Activated CD4-positive, alpha-beta T cell treated with anti-CD3 and anti-CD28 coated beads, Interleukin-10, Interleukin-2, amounts not matched to agents 100 ng/mL and 50 ng/mL, durations not matched to agents 16 hours and 8 hours (primary cell): ENCODE measurements at regions not wholly inside any gene's neighbourhood (a gene's known extent, or its start where the extent isn't known, plus 50 kb on each side); places are given as distances from the start of the nearest gene placed in this dataset.

Experiments
- DNase-seq: peaks from one replicate; pipeline ENCODE4 v3.0.0-alpha.2; 2020

DNA sequence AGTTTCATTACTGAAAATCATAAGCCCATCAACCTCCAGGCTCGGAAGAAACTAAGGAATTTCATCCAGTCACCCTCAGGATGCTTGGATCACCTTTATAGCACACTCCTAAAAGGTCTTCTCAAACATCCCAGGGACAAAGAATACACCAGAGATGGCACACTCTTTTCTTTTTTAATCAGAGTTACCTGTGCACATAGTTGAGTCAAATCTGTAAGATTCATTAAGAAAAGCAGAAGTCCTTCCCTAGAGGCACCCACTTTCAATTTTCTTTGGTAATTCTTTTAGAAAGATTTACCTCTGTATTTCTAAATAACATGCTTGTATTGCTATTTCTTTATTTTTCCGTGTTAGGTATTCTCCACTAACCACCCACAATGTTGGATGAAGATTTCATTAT is 50.6 kb upstream of the IL6 start:
- DNase-seq = no peak

DNA sequence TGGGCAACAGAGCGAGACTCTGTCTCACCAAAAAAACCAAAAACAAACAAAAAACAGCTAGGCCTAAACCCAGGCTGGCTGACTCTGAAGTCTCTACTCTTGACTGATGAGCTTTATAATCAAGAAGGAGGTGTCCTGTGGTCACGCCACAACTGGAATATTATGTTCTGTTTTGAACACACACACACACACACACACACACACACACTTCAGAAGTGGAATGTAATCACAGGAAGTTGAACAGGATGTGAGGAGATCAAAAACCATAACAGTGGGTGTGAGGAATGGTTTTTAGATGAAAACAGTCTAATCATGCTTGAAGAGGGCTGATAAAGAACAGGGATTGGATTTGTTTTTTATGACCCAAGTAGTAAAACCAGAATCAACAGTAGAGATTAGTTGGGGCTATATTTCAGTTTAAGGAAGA is 51.1 kb upstream of the IL6 start:
- peak; percentile 84 for DNase-seq

- no peak for DNase-seq
These were observed 51.6 kb upstream of the IL6 start for GRCh38 chr7:22675421-22675820.

DNA sequence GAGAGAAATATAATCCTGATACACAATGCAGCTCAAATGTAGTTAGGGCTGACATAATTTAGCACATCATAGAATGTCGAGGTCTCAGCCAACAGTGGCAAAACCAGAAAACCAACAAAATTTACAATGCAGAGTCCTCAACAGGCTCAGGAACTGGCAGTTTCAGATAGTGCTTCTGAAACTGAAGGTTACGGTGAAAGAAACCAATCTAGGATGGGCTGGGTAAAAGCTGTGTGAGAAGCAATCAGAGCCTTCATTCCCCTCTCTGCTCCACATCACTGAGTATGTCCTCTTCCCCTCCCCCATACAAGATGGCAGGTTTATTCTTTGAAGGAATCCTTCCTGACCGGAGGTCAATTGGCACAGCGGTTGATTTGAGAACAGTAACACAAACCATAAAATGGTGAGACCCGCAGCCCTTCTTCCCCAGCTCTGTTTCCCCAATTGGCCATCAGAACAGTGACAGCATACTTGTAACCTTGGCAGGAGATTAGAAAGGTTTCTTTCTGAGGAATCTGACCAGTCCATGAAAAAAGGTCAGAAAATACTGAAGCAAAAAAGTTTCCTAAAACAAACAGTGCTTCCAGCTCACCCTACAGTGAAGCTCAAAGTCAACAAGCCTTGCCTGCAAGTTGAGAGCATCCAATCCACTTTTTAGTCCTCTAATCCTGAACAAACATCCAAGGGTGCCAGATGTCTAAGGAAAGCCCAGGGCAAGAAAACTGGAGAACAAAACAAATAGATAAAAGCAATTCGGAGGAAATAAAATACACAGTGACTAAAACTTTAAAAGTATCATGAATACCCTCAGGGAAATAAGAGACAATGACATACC is 53.9 kb upstream of the IL6 start:
- peak; percentile 73 for DNase-seq

DNA sequence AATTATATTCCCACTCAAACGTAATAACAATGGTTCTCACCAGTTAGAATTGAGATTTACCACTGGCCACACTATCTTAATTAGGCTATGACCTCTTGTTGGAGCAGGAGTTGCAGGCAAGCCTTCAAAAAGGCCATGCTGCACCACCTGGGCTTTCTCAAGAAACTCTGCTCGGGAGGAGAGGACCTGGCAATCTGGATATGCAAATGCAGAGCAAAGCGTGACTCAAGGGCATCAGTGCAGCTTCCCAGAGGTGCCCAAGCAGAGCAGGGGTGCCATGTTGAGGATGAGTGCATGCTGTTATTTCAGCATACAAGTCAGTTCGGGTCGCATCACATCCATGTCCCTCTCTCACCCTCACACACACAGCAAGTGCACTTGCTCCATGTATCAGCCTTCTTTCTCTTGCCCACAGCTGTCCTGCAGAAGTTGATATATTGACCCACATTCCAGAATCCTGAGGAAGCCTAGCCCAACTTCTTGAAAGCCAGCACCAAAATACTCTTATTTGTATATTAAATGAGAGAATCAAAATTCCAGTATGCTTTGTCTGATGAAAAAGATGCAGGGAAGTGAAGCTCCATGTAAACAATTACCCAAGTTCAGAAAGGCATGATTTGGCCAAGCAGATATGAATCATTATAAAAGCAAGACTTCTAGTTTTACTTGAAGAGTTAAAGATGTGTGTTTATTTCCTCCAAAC is 55.7 kb upstream of the IL6 start:
- no peak for DNase-seq

DNA sequence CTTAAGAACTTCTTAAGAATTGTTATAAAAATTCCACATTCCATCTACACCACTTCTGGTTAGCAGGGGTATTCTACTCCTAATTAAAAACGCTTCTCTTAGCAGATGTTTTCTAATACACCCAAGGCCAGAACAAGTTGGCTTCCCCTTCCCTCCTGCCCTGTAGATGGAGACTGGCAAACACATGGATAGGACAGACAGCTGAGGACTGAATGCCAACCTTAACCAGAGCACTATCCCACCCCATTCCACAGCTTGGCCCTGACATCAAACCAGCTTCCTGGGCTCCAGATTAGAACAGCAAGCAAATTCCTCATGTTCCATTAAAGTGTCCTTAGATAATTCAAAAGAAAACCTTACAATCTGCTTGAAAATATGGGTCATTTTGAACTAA is 56.6 kb upstream of the IL6 start:
- DNase-seq = no peak

GRCh38 chr7:22669692-22670421 is 57.1 kb upstream of the IL6 start:
- no peak for DNase-seq

DNA sequence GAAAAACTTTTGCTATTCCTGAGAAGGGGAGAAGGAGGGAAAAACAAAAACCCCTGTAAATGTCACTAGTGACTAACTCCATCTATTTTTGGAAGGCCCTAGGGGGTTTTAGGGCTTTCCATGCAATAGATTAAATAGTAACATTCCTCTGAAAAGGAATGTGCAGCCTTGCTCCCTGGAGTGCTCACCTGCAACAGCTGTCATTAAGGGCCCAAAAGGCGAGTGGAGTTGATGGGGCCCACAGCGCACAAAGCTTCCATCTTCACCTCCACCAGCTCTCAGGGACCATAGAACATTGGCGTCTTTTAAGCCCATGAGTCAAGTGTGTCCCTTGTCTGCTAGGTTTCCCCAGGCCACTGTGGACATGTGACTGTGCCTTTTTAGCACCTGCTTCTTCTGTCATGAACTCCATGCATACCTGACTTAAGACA is 58.0 kb upstream of the IL6 start:
- no peak for DNase-seq

- DNase-seq = no peak
These were observed 59.3 kb upstream of the IL6 start for GRCh38 chr7:22667562-22668239.

- DNase-seq = no peak
These were observed 59.8 kb upstream of the IL6 start for GRCh38 chr7:22667187-22667561.

DNA sequence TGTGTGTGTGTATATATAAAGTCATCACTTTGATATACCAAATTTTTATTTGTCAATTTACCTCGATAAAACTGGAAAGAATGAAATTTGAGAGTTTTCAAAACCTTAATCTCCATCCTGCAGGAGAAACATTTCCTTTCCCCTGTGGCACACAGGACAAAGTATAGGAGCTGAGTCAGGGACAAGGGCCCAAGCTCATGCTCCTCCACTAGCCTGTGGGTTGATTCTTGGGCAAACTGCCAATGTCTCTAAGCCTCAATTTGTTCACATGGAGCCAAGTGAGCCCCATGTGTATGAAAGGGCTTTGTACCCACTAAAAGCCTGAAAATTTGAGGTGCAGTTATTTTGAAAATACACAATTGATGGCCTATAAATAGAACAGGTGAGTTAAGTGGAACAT is 60.3 kb upstream of the IL6 start:
- no peak for DNase-seq

GRCh38 chr7:22665923-22666322 is 61.1 kb upstream of the IL6 start:
- DNase-seq = peak; percentile 72

- no peak for DNase-seq
These were observed 61.8 kb upstream of the IL6 start for GRCh38 chr7:22664988-22665798.

DNA sequence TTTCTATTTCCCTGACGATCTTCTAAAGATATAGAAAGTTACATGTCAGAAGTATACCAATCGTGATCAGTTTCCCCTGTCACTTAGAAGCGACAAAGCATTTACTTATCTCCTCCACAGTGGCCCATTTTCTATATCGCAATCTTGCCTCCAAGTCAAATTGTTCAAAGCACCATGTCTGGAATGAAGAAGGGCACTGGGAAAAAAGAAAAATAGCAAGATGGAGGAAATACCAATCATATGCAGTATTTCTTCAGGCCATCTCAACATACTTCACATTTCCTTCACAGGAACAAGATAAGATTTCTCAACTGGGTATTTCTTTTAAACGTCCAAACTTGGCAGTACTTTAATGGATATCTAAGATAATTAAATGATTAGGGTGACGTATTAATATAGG is 63.3 kb upstream of the IL6 start:
- DNase-seq = no peak

DNA sequence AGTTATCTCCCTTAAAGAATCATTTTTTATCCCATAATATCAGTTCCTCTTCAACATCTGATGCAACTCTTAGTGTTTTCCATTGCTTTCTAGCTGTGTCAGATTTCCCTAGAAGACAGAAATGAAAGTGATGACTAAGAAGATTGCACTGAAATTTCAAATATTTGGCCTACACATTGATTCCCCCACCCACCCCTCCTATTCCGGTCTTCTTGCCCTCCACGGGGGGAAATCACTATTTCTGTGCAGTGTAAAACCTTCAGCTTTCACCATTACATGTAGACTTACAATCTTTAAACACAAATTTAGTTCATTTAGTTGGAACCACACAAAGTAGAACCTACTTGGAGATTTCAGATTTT is 63.7 kb upstream of the IL6 start:
- DNase-seq = peak; percentile 58

DNA sequence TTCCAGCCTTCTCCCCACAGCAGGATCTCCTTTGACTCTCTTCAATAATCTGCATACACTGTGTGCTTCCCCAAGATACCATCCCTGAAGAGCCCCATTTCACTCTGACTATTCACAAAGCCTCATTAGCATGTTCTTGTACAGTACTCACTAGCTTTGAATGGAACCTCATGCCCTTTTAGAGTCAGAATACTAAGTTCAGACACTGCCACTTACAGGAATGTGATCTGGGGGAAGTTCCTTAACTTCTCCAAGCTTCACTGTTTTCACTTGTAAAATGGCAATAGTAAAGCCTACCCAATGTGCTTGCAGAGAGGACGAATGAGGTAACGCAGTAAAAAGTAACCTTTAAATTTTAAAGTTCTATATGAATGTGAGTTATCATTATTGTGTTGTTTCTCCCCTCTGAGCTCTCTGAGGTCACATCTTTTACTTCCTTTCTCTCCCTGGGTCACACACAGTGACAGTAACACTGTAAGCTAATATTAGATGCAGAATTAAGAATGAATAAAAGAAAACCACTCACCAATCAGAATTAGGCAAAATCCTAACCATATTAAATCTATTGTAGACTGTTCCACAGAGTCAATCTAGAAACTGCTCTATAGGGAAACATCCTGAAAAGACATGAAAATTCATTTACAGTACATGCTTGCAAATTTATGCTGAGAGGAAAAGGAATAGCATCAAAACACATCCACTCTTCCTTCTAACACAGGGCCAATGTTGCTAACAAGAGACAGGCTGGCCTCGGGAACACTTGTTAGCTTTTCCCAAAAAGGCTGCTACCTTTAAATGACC is 64.2 kb upstream of the IL6 start:
- no peak for DNase-seq

GRCh38 chr7:22662036-22662435 is 65.0 kb upstream of the IL6 start:
- peak; percentile 50 for DNase-seq

- DNase-seq = no peak
These were observed 66.3 kb upstream of the IL6 start for GRCh38 chr7:22660732-22661131.

GRCh38 chr7:22660293-22660692 is 66.7 kb upstream of the IL6 start:
- no peak for DNase-seq

- DNase-seq = no peak
These were observed 67.3 kb upstream of the IL6 start for GRCh38 chr7:22659741-22660140.

GRCh38 chr7:22658031-22658430 is 69.0 kb upstream of the IL6 start:
- DNase-seq = no peak

- DNase-seq = no peak
These were observed 69.5 kb upstream of the IL6 start for GRCh38 chr7:22657479-22657878.
